ENCODE measurements at regions not wholly inside any gene's neighbourhood (a gene's known extent, or its start where the extent isn't known, plus 50 kb on each side); places are given as distances from the start of the nearest gene placed in this dataset.

DNA sequence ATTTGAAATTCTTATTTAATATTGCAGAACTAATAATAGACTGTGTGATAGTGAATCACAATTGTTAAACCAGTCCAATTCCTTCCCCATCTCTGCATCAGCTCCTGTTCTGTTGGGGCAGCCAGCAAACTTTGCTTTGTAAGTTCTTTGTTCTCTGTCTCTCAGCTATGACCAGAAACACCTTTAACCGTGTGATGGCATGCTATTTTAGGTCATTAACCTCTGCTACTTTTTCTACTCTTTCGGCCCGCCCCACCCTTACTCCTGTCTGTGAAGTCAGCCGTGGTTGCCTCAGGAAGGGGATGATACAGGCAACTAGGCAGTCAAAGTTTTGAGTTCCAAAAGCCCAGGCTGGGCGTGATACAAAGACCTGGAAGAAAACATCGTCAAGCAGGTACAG, 51.3 kb upstream of the EGFL6 start:
- DNase-seq (ENCODE audit: low read depth): no peak
- TF ChIP-seq, protein P1, sequence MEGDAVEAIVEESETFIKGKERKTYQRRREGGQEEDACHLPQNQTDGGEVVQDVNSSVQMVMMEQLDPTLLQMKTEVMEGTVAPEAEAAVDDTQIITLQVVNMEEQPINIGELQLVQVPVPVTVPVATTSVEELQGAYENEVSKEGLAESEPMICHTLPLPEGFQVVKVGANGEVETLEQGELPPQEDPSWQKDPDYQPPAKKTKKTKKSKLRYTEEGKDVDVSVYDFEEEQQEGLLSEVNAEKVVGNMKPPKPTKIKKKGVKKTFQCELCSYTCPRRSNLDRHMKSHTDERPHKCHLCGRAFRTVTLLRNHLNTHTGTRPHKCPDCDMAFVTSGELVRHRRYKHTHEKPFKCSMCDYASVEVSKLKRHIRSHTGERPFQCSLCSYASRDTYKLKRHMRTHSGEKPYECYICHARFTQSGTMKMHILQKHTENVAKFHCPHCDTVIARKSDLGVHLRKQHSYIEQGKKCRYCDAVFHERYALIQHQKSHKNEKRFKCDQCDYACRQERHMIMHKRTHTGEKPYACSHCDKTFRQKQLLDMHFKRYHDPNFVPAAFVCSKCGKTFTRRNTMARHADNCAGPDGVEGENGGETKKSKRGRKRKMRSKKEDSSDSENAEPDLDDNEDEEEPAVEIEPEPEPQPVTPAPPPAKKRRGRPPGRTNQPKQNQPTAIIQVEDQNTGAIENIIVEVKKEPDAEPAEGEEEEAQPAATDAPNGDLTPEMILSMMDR (IDR thresholded peaks at IDR 0.05; ENCODE audit: control insufficient read depth, insufficient read depth, low read depth, low read length, missing control alignments): no peak

DNA sequence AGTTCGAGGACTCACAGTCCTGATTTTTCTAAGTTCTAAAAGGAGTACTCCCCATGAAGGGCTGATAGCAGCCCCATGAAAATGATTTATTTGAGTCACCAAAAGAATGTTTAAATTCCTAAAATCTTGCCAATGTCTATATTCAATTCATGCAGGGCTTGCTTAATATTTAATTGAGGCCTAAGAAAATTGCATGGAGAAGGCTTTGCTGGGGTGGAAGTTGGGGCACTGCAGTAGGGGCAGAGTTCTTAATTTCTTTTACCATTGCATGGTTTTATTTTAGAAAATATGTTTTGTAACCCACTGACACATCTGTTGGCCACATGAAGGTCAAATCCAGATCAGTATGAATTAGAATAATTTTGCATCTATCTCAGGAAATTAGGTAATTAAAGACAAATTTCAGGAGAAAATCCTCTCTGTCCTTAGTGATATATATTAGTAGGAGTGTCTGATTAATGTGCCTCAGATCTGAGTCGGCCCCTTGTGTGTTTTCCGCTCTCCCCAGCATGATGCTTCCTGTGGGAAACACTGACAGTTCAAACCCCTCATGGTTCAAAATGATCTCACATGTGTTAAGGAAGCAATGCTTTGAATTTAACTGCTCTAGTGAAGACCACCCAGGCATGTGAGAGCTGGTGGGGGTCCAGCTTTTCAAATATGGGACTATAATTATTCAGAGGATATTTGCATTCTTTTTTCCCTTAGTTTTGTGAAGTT, 54.0 kb upstream of the EGFL6 start:
- H3K4me3 ChIP-seq (ENCODE audit: control insufficient read depth, low read depth, low read length): no peak overlapping the region
- DNase-seq (ENCODE audit: low read depth): peak; percentile 7
- TF ChIP-seq, protein P1 (IDR thresholded peaks at IDR 0.05; ENCODE audit: control insufficient read depth, insufficient read depth, low read depth, low read length, missing control alignments): no peak

More for the DNA sequence above, 51.3 kb upstream of the EGFL6 start:
- no peak overlapping the region for H3K4me3 ChIP-seq (ENCODE audit: control insufficient read depth, low read depth, low read length)

DNA sequence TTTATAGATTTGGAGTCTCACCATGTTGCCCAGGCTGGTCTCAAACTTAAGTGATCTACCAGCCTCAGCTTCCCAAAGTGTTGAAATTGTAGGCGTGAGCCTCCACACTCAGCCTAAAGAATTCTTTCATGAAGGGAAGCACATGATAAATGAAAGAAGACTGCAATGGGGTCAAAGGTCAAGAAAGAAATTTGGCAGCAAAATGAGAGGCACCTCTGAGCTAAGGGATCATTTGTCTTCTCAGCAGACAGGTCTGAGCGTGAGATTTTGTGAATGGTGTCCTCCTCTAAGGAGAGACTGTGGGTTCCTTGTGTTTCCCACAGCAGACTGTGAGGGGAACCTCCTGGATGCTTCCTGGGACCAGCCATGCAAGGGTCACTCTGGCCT, 57.5 kb upstream of the EGFL6 start:
- DNase-seq (ENCODE audit: low read depth): no peak
- H3K4me3 ChIP-seq (ENCODE audit: control insufficient read depth, low read depth, low read length): no peak overlapping the region
- TF ChIP-seq, protein P1 (IDR thresholded peaks at IDR 0.05; ENCODE audit: control insufficient read depth, insufficient read depth, low read depth, low read length, missing control alignments): no peak

DNA sequence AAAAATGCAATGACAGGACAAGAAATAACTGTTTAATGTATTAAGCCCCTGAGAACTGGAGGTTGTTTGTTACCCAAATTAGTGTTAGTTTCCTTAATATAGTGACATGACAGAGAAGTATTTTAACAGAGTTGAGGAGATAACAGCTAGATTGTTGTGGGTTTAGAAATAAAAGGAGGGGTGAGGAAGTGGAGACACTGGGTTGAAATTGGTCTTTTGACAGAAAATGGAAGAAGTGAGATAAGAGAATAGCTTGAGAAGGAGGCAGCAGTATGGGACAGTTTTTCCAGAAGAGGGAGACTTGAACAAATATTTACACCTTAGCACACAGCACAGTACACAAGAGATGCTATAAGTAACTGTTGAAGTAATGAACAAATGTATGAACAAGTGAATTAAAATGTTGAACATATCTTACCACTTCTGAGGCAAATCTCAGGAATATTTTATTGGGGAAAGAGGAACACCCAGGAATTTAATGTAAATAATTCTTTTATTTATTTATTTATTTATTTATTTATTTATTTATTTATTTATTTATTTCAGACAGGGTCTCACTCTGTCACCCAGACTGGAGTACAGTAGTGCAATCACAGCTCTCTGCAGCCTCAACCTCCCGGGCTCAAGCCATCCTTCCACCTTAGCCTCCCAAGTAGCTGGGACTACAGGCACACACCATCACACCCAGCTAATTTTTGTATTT, 58.0 kb upstream of the EGFL6 start:
- TF ChIP-seq, protein P1 (IDR thresholded peaks at IDR 0.05; ENCODE audit: control insufficient read depth, insufficient read depth, low read depth, low read length, missing control alignments): no peak
- no peak for DNase-seq (ENCODE audit: low read depth)
- no peak overlapping the region for H3K4me3 ChIP-seq (ENCODE audit: control insufficient read depth, low read depth, low read length)

DNA sequence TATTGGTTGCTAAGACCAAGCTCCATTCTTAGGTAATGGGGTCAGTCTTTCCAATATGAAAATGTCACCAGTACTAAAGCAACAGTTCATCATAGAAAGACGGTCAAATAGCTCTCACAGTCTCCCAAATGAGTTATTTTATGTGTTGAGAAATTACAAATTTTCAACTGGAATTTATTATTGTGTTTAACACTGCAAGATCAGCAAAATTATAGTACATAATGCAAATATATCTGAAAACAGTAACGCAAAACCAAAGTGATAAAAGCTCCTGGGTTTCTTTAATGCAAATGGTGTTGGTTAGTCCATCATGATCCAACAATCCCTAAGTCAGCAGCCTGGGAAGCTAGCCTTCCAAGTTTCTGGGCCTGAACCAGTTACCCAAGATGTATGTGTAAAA, 61.5 kb upstream of the EGFL6 start:
- DNase-seq (ENCODE audit: low read depth): no peak
- H3K4me3 ChIP-seq (ENCODE audit: control insufficient read depth, low read depth, low read length): no peak overlapping the region
- TF ChIP-seq, protein P1 (IDR thresholded peaks at IDR 0.05; ENCODE audit: control insufficient read depth, insufficient read depth, low read depth, low read length, missing control alignments): no peak

DNA sequence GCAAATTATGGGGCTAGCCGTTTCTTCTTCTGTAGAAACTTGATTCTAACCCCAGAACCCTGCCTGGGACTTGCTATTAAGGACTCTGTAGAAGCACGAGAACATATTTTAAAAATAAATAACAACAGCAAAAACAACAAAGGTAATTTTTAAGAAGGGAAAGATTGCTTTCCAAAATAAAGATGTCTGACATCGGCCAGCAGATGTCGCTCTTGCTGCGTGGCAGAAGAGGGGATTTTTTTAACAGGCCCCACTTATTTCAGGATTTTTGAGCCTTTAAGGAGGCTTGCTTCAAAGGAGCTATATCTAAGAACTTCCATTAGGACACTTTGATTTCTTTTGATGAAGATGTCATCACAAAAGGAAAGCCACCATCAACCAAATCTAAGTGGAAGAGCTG, 62.8 kb upstream of the EGFL6 start:
- TF ChIP-seq, protein P1 (IDR thresholded peaks at IDR 0.05; ENCODE audit: control insufficient read depth, insufficient read depth, low read depth, low read length, missing control alignments): peak; percentile 85
- peak; percentile 11 for DNase-seq (ENCODE audit: low read depth)
- H3K4me3 ChIP-seq (ENCODE audit: control insufficient read depth, low read depth, low read length): no peak overlapping the region
